HL-60/S4 treated with phorbol 12-myristate 13-acetate at 8.2 ng/mL for 4 days and 3 days (cell line): ENCODE measurements at regions not wholly inside any gene's neighbourhood (a gene's known extent, or its start where the extent isn't known, plus 50 kb on each side); places are given as distances from the start of the nearest gene placed in this dataset.

Experiments used
- in situ Hi-C: fragments of 300-500 bp; cut with MboI; formaldehyde crosslinking; loops from 2 replicates; pipeline ENCODE4 v1.15.0; 2022; ENCODE audit warnings: low sequenced_read_pairs

GRCh38 chr3:168858327-168858726 is 762.6 kb upstream of the GOLIM4 start:
- in situ Hi-C loops, result no loop called here

GRCh38 chr3:168850109-168850508 is 754.4 kb upstream of the GOLIM4 start:
- in situ Hi-C loops, result no loop called here

DNA sequence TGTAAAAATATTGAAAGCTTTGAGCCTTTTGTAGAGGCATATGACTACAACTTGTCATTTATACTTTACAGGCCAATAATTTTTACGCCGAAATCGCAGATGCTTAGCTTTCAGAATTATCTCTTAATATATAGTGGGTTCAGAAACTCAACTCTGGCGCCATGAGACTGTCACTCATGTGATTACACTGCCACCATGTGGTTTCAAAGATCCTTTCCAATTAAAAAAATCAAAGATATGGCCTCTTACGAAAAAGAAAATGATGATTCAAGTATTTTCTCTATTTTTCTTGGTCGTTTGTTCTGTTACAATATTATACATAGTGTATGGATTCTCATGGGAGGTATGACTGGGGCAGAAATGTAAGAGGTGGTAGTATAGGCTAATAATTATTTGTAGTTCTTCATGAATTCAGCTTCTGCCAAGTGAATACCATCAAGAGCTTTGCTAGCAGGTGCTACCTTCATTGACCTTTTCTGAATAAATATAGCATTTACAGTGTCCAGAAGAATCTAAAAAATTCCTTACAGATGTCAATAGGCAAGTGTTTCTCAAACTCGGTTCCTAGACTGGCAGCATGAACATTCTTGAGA is 751.7 kb upstream of the GOLIM4 start:
- in situ Hi-C loops, result no loop called here

DNA sequence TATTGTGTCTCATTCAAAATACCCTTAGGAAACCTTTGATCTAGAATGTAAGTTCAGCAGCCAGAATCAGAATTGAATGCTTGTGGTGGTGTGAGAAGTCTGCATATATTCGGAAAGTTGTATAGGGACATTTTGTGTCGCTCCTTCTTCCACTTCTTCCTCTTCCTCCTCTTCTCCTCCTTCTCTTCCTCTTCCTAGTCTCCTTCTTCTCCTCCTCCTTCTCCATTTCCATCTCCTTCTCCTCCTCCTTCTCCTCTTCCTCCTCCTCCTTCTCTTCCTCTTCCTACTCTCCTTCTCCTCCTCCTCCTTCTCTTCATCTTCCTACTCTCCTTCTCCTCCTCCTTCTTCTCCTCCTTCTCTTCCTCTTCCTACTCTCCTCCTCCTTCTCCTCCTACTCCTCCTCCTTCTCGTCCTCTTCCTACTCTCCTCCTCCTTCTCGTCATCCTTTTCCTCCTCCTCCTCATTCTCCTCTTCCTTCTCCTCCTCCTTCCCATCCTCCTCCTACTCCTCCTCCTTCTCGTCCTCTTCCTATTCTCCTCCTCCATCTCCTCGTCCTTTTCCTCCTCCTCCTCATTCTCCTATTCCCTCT is 749.3 kb upstream of the GOLIM4 start:
- in situ Hi-C loops, result no loop called here

- in situ Hi-C loops, result no loop called here
Observed at GRCh38 chr3:168844472-168844871, 748.7 kb upstream of the GOLIM4 start.

DNA sequence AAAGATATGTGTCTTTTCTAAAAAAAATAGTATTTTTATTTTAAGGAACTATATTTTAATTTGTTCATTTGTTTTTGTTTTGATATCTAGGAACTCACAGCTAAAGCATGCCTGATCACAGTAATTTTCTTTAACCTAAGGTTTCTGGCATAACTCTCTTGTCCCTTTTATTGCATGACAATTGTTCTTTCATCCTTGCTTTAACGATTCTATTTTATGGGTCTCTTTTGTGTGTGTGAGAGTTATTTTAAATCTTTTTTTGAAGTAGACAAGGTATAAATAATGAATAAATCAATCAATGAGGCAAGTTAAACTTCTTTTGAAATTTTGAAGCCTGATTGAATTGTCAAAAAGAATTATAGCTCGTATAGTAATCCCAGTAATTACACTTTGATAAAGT is 747.8 kb upstream of the GOLIM4 start:
- in situ Hi-C loops, result no loop called here

DNA sequence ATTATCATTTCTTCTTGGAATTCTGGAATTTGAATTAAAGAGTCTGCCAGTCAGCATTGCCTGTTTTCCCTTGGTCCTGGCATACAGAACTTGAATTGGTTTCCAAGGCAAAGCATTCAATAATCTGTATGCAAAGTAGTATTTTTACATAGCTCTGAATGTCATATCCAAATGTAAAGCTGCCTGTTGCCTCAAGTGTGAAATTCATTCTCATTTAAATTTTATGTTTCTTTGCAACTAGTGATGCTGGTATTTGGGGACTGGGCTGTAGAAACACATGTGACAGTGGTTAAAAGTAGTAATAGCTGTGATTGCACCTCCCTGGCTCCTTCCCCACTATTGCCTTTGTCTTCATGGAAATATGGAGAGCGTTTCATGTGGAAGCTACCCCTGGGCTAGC is 743.9 kb upstream of the GOLIM4 start:
- in situ Hi-C loops, result no loop called here

DNA sequence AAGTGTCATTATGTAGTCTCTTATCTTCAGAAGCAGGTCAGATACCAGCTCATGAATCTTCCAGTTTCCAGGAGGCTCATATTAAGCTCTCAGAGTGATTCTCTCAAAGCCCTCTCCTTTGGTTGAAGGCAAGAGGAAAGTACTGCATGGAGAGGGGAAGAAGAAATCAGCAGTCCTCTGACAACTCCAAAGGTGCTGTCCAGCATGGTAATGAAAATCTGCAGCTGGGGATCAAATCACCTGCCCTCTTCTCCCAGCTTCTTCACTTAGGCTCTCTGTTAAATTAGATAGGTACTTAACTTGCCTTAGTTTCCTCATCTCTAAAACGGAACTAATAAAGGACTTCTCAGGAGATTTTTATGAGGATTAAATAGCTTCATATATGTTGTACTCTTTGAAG is 738.8 kb upstream of the GOLIM4 start:
- in situ Hi-C loops, result no loop called here

GRCh38 chr3:168828943-168829342 is 733.2 kb upstream of the GOLIM4 start:
- in situ Hi-C loops, result no loop called here

- in situ Hi-C loops, result no loop called here
Observed at GRCh38 chr3:168828536-168828935, 732.8 kb upstream of the GOLIM4 start.

GRCh38 chr3:168828014-168828413 is 732.3 kb upstream of the GOLIM4 start:
- in situ Hi-C loops, result no loop called here

DNA sequence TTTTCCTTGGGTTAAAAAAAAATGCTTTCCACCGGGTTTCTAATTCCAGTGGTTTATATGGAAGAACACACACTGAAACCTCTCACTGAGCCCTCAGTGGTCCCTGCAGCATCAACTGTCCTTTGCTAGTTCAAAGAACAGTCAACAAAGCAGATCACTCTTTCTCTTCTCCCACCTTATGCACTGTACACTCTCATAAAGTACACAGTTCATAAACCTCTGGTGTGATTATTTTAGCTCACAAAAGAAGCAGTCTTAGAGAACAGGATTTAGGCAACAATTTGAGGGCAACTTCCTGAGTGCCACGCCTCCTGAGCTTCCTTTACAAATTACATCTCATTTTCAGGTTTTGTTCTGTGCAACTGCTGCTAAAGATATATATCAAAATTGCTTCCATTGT is 728.4 kb upstream of the GOLIM4 start:
- in situ Hi-C loops, result no loop called here

DNA sequence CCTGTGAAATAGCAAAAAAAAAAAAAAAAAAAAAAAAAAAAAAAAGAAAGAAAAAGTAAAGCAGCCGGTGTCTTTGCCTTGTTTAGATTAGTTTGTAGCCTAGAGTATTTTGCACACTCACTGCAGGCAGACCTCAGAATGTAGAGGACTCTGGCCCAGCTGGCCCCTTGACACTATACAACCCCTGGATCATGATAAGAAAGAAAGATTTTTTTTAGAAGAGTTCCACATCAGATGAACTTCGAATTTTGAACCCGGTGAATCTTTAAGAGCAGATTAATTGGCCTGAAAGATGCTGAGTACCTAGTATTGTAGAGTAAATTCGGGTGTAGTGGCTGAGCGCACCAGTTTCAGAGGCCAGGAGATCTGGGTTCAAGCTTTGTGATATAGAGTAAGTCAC is 727.7 kb upstream of the GOLIM4 start:
- in situ Hi-C loops, result no loop called here

- in situ Hi-C loops, result no loop called here
Observed at GRCh38 chr3:168820810-168821415, 725.2 kb upstream of the GOLIM4 start.

DNA sequence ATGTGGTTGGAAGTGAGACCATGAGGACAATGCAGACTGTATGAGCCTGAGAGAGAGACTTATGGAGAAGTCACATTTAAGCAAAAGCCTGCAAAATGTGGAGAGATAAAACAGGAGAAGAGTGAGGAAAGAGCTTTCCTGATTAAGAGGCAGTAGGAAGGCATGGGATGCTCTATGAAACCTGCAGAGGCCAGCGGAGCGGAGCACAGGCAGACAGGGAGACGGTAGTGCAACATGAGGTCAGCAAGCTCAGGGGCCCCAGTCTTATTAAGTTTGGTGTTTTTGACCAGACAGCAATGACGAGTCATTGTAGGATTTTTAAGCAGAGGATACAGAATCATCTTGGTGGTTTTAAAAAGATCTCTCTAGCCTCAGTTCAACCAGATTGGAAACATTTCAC is 721.5 kb upstream of the GOLIM4 start:
- in situ Hi-C loops, result no loop called here

DNA sequence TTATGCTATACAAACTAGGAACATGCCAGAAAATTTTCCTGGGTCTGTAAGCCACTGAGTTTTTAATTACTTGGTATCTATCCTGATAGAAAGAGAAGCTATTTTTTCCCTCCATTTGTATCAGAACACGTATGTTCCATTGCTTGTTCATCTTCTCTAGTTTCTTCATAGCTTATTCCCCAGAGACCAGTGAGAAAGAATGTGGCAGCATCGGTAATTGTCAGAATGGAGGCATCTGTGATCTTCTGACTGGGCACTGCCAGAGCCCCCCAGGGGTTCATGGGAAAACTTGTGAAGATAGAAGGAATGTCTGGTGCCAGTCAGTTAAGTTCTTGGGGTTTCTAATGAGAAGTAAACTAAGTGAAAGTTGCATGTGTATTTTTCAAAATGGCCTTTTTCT is 720.2 kb upstream of the GOLIM4 start:
- in situ Hi-C loops, result no loop called here

- in situ Hi-C loops, result no loop called here
Observed at GRCh38 chr3:168813225-168813802, 717.6 kb upstream of the GOLIM4 start.

GRCh38 chr3:168812234-168812633 is 716.5 kb upstream of the GOLIM4 start:
- in situ Hi-C loops, result no loop called here

DNA sequence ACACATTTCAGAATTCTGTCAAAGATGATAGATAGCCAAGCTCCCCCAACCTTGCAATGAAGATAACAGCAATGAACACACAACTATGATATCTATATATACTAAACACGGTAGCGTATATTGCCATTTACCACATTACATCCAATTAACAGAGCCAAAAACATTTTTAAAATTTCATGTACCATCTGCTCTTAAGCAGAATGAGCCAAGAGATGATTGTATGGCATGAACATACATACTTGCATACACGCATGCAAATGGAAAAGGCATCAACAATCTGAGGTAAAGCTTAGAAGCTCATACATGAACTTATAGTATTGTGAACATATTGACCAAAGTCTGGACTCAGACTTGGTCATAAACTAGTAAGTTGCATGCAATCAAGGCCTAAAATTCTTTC is 712.9 kb upstream of the GOLIM4 start:
- in situ Hi-C loops, result no loop called here

DNA sequence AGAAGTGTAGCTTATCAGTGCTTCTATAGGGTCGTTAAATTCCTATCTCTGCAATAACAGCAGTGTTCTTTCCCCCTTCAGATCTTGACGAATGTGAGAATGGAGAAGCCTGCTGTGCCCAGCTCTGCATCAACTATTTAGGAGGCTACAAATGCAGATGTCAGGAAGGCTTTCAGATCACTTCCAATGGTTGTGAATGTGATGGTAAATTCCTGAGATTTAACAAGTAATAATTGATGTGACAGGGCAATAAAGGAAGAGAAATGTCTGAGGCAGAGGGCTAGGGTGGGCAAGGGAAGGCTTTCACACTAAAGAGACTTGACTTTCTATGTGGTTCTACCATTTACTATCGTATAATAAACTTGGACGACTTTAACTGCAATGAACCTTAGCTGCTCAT is 711.7 kb upstream of the GOLIM4 start:
- in situ Hi-C loops, result no loop called here

- in situ Hi-C loops, result no loop called here
Observed at GRCh38 chr3:168806871-168807270, 711.1 kb upstream of the GOLIM4 start.

DNA sequence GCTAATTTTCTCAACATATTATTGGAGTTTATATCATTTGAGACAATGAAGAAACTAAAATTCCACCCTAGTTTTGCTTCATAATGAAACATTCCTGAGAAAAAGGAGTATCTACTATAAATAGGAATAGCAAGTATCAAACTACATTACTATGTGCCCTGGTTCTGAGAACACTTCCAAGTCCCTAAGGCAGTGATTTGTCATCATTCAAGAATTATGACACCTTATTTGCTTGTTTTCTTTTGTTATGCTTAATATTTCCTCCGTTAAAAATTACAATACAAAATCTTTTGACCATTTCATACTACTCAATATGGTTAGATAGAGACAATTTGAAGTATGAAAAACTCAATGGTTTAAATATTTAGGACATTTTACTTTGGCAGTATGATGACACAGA is 707.8 kb upstream of the GOLIM4 start:
- in situ Hi-C loops, result no loop called here
